ENCODE measurements at regions not wholly inside any gene's neighbourhood (a gene's known extent, or its start where the extent isn't known, plus 50 kb on each side); places are given as distances from the start of the nearest gene placed in this dataset.

GRCh38 chr12:46884362-46884761 lies 58.6 kb upstream of the SLC38A4 start:
- H3K4me3 ChIP-seq (ENCODE audit: low read depth, low read length), result no peak overlapping the region
- no peak for TF ChIP-seq CTCF (IDR thresholded peaks at IDR 0.05; ENCODE audit: low read depth, low read length)

GRCh38 chr12:46886541-46887041 lies 60.8 kb upstream of the SLC38A4 start:
- TF ChIP-seq CTCF (IDR thresholded peaks at IDR 0.05; ENCODE audit: low read depth, low read length), result no peak
- H3K4me3 ChIP-seq (ENCODE audit: low read depth, low read length), result no peak overlapping the region

GRCh38 chr12:46887870-46888269 lies 62.1 kb upstream of the SLC38A4 start:
- TF ChIP-seq CTCF (IDR thresholded peaks at IDR 0.05; ENCODE audit: low read depth, low read length), result no peak
- H3K4me3 ChIP-seq (ENCODE audit: low read depth, low read length), result no peak overlapping the region

GRCh38 chr12:46888568-46888967 lies 62.8 kb upstream of the SLC38A4 start:
- H3K4me3 ChIP-seq (ENCODE audit: low read depth, low read length), result no peak overlapping the region
- no peak for TF ChIP-seq CTCF (IDR thresholded peaks at IDR 0.05; ENCODE audit: low read depth, low read length)

- no peak for TF ChIP-seq CTCF (IDR thresholded peaks at IDR 0.05; ENCODE audit: low read depth, low read length)
- H3K4me3 ChIP-seq (ENCODE audit: low read depth, low read length), result no peak overlapping the region
These were observed 65.5 kb upstream of the SLC38A4 start for GRCh38 chr12:46891306-46891705.

GRCh38 chr12:46892034-46892705 lies 66.4 kb upstream of the SLC38A4 start:
- H3K4me3 ChIP-seq (ENCODE audit: low read depth, low read length), result no peak overlapping the region
- TF ChIP-seq CTCF (IDR thresholded peaks at IDR 0.05; ENCODE audit: low read depth, low read length), result no peak

GRCh38 chr12:46892887-46893286 lies 67.1 kb upstream of the SLC38A4 start:
- H3K4me3 ChIP-seq (ENCODE audit: low read depth, low read length), result no peak overlapping the region
- no peak for TF ChIP-seq CTCF (IDR thresholded peaks at IDR 0.05; ENCODE audit: low read depth, low read length)
